Stimulated activated CD4-positive, alpha-beta T cell treated with anti-CD3 and anti-CD28 coated beads, Interleukin-4, amount 100 ng/mL, for 24 hours (primary cell): ENCODE measurements at regions not wholly inside any gene's neighbourhood (a gene's known extent, or its start where the extent isn't known, plus 50 kb on each side); places are given as distances from the start of the nearest gene placed in this dataset.

ENCODE experiments used
- DNase-seq: peaks from one replicate; pipeline ENCODE4 v3.0.0-alpha.2; 2020

DNA sequence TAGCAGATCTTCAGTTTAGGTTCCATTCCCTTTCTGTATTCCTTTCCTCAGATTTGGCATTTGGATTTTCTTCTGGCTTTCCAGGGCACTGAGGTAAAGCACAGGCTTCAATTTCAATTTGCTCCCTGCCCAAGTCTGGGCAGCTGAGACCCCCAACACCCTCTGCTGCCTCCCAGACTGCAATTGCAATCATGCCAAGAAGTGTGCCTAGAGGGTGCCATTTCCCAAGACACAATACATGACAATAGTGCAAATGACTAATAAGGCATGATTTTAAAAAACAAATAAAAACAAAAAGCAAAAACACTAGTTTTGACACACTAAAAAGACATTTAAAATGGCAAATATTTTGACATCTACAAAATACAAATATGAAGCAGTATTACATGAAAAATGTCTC lies 364.8 kb downstream of the EPM2A start:
- no peak for DNase-seq

- no peak for DNase-seq
Measured at GRCh38 chr6:145372671-145373151, 362.6 kb downstream of the EPM2A start.

- no peak for DNase-seq
Measured at GRCh38 chr6:145373826-145374225, 361.5 kb downstream of the EPM2A start.

DNA sequence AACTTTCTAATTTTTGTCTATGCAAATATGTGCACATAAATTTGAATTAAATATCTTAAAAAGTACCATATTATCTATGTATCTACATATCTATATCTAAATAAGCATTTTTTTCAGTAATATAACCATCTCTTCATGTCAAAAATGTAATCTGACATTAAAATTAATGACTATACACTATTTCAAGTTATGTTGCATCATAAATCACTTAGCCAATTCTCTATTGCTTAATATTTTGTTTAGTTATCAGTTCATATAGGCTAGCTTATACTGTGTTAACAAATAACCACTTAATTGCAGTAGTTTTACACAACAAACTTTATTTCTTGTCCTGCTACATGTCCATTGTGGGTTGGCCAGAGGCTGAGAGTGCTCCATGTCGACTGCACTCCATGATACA lies 360.8 kb downstream of the EPM2A start:
- no peak for DNase-seq

- no peak for DNase-seq
Measured at GRCh38 chr6:145375502-145375901, 359.8 kb downstream of the EPM2A start.

GRCh38 chr6:145380186-145380585 lies 355.1 kb downstream of the EPM2A start:
- DNase-seq: no peak

DNA sequence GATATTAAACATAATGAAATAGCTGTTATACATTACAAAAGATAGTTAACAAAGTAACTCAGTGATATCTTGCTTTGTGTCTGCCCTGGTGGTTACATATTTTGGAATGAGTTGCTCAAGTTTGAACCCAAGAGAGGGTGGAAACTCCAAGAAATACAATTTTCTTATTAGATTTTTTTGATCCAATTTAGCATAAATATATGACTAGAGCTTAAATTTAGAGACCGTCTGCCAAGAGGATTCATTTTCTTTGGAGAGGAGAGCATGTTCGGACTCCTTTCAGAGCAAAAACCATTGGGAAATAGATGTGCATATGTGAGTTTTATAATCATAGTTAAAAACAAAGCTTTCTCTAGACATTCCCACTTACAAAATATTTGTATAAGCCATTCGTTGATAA lies 353.4 kb downstream of the EPM2A start:
- no peak for DNase-seq

DNA sequence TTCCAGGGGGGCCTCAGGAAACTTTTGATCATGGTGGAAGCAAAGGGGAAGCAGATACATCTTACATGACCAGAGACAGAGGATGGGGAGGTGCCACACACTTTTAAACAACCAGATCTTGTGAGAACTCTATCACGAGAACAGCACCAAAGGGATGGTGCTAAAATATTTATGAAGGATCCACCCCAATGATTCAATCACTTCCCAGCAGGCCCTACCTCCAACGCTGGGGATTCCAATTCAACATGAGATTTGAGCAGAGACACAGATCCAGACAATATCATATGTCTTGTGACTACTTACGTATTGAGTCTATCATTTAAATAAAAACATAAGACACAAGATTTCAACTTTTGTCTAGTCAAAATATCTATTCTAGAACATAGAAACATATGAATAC lies 351.9 kb downstream of the EPM2A start:
- no peak for DNase-seq

DNA sequence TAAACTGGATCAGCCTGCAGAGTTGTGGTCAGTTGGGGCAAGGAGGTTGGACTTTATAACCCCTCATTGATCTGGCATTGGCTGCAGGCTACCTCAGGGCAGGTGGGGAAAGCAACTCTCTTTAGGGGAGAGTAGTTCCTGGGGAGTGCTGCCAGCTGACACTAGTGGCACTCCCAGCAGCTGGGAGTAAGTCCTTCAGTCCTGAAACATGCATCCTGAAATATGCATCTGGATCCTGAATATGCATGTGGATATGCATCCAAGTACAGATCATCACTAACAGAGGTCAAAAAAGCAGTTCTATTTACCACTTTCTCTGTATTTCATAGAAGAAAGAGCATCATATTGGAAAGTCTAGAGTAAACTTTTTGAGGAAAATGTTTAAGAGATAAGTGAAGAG lies 350.8 kb downstream of the EPM2A start:
- DNase-seq: no peak

GRCh38 chr6:145396499-145396898 lies 338.8 kb downstream of the EPM2A start:
- DNase-seq: no peak

DNA sequence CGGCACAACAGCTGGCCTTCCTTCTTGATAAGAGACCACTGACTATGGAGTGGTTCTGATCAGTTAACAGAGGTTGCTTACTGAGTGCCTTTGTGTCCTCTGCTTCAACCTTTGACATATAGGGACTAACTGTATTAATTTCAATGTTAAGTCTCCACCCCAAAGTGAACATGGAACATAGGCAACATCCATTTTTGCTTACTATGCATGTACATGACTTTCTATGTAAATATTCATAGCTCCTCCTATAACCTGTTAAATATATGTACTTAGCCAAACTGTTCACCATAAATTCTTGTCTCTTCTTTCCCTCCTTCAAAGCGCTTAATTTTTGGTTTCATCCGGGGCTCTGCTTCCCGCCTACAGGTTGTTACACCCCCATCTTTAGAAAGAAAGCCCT lies 334.8 kb downstream of the EPM2A start:
- DNase-seq: no peak

DNA sequence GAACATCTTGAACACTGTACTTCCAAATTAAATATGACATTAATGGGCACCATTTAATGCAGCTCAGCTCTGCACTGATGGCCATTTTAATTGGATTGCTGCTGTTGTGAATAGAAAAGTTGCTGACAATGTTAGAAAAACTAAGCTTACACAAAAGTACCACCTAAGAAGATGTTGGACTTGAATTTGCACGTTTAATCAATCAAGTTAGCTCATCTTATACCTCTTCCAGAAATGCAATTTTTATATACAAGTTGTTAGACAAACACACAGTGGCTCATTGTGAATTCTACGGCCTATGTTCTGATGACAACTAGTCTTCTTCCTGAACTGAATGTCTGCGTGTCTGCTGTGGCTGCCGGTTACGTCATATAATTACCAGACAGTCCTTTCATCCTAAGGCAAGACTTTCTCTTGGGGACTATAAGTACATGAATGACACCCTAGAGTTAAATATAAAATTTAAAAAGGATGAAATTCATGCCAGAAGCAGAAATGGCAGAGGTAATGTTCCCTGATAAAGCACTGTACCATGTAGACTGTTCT lies 330.2 kb downstream of the EPM2A start:
- DNase-seq: no peak

GRCh38 chr6:145406783-145407182 lies 328.5 kb downstream of the EPM2A start:
- no peak for DNase-seq

DNA sequence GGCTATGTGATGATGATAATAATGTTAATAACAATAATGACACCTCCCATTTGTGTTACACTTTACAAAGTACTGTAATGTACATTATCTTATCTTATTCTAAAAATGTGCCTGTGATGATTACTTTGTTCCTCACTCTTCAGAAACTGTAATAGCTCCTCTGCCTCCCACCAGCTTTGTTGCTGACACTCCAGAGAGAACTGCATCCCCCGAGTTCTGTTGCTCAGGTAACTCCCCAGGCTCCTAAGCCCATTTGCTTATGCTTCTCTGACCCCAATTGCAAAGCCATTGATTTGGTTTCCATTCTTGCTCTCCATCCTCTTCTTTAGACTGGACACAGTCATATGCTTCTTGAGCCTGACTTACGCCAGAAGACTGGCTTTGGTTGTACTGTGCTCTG lies 319.7 kb downstream of the EPM2A start:
- DNase-seq: no peak

DNA sequence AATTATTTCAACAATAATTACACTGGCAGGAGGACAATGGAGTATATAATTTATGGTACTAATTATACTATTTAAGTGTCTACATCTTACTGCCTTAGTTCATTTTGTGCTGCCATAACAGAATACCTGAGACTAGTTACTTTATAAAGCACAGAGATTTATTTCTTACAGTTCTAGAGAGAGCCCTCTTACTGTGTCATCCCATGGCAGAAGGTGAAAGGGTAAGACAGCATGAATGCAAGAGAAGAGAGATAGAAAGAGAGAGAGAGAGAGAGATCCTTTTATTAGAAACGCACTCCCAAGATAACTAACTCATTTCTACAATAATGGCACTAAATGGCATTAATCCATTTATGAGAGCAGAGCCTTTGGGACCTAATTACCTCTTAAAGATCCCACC lies 314.7 kb downstream of the EPM2A start:
- DNase-seq: no peak

GRCh38 chr6:145423936-145424335 lies 311.4 kb downstream of the EPM2A start:
- no peak for DNase-seq

DNA sequence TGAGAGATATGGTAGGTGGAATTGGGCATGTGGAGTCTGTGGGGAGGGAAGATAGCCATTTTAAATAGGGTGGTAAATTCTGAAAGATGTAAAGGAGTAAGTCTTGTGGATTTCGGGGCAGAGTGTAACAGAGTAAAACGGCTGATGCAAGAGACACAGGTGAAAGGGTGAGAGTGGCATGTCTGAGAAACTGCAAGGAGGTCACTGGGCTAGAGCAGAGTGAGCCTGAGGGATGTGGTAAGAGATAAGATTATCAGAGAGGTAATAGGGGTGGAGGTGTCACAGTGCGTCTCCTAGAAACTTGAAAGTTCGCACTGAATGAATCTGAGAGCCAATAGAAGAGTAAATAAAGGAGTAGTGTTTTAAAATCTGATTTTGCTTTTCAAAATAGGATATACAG lies 308.1 kb downstream of the EPM2A start:
- DNase-seq: no peak

DNA sequence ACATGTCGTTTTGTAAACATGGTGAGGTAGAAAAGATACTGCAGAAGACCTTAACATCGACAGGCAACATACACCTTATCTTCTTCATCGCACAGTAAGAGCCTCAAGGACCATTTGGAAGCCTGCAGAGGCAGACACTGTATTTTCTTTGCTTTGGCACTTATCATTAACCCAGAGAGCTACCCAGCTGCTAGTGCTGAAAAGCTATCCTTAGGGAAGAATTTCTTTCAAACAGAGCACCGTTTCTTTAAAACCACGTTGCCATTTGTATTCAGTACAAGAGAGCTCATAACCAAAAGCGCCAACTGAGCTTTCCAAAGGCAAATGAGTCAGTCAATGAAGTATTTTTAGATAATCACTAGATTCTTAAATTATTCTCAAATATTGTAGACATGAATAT lies 306.6 kb downstream of the EPM2A start:
- no peak for DNase-seq

DNA sequence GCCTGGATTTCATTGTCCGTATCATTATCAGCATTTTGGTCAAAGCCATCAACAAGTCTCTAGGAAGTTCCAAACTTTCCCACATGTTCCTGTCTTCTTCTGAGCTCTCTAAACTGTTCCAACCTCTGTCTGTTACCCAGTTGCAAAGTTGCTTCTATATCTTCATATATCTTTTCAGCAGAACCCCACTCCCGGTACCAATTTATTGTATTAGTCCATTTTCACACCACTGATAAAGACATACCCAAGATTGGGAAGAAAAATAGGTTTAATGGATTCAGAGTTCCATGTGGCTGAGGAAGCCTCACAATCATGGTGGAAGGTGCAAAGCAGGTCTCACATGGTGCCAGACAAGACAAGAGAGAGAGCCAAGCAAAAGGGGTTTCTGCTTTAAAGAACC lies 293.2 kb downstream of the EPM2A start:
- no peak for DNase-seq

GRCh38 chr6:145445674-145446073 lies 289.6 kb downstream of the EPM2A start:
- no peak for DNase-seq

GRCh38 chr6:145451029-145451428 lies 284.3 kb downstream of the EPM2A start:
- DNase-seq: no peak

DNA sequence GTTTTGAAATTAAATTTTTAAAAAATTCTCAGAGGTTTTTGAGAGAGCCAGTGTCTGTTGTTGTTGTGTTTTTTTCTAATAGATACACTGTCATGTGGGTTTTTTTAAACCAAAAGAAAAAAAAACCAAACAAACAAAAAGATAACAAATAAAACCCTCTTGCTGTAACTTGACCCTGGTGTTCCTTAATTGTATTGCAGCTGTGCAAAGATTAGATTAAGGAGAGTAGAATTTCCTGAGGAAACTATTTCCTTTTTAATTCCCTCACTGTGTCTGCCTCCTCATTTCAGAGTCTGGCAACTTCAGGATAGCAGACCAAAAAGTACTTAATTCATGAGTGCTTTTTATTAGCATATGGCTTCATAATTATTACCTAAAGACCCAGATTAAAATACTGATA lies 281.9 kb downstream of the EPM2A start:
- no peak for DNase-seq

DNA sequence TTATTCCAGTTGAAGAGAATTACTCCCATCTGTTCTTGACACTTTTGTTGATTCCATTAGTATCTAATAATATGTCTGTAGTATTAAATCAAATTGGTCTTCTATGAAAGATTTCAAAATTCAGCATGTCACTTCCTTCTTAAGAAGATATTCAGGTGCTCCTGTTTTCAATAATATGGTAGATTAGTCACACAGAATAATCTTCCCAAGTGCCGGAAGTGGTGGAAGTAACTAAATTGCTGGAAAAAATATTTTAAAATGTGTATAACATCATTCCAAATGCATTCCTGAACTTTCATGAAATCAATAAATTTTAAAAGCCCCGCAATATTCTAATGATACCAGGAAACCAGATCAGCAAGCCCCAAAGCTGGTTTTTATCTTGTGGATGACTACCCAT lies 281.3 kb downstream of the EPM2A start:
- DNase-seq: no peak

- no peak for DNase-seq
Measured at GRCh38 chr6:145457556-145457955, 277.8 kb downstream of the EPM2A start.

- DNase-seq: no peak
Measured at GRCh38 chr6:145468534-145468933, 266.8 kb downstream of the EPM2A start.

GRCh38 chr6:145469021-145469420 lies 266.3 kb downstream of the EPM2A start:
- no peak for DNase-seq
